Epithelial cell of esophagus (primary cell): ENCODE measurements at regions not wholly inside any gene's neighbourhood (a gene's known extent, or its start where the extent isn't known, plus 50 kb on each side); places are given as distances from the start of the nearest gene placed in this dataset.
A peak's percentile ranks its signal among the peaks of the same experiment; 100 is the strongest.

Experiments used
- DNase-seq: peaks from one replicate; pipeline ENCODE4 v3.0.0; 2010; ENCODE audit warnings: low read depth
- H3K4me3 ChIP-seq: 2 replicates; pipeline ENCODE4 v1.5.1; 2011; ENCODE audit warnings: mild to moderate bottlenecking, low read length, control low read depth
- TF ChIP-seq, protein P1 (sequence below): IDR thresholded peaks from 2 replicates; pipeline ENCODE4 v1.5.1; 2011; ENCODE audit warnings: low read depth, mild to moderate bottlenecking, low read length, control low read depth, inconsistent platforms; ENCODE audit not compliant: insufficient read depth; ENCODE audit errors: missing control alignments

DNA sequence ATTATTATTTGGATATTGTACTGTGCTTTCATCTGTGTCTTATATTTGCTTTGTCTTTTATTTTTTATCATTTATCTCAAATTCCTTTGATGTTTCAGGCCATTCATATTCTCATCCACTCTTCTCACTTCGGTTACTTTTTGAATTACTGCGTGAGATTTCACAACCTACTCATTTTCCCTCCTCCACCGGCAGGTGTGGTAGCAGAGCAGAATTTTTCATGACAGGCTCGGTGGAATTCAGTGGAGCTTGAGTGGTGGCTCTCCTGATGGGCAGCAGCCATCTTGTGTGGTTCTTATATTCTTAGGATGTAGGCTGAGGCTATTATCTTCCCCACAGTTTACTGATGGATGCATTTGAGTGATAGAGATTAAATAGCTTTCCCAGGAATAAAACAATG is 92.3 kb upstream of the IVNS1ABP start:
- no peak overlapping the region for H3K4me3 ChIP-seq
- no peak for DNase-seq
- TF ChIP-seq, protein P1, sequence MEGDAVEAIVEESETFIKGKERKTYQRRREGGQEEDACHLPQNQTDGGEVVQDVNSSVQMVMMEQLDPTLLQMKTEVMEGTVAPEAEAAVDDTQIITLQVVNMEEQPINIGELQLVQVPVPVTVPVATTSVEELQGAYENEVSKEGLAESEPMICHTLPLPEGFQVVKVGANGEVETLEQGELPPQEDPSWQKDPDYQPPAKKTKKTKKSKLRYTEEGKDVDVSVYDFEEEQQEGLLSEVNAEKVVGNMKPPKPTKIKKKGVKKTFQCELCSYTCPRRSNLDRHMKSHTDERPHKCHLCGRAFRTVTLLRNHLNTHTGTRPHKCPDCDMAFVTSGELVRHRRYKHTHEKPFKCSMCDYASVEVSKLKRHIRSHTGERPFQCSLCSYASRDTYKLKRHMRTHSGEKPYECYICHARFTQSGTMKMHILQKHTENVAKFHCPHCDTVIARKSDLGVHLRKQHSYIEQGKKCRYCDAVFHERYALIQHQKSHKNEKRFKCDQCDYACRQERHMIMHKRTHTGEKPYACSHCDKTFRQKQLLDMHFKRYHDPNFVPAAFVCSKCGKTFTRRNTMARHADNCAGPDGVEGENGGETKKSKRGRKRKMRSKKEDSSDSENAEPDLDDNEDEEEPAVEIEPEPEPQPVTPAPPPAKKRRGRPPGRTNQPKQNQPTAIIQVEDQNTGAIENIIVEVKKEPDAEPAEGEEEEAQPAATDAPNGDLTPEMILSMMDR = no peak

DNA sequence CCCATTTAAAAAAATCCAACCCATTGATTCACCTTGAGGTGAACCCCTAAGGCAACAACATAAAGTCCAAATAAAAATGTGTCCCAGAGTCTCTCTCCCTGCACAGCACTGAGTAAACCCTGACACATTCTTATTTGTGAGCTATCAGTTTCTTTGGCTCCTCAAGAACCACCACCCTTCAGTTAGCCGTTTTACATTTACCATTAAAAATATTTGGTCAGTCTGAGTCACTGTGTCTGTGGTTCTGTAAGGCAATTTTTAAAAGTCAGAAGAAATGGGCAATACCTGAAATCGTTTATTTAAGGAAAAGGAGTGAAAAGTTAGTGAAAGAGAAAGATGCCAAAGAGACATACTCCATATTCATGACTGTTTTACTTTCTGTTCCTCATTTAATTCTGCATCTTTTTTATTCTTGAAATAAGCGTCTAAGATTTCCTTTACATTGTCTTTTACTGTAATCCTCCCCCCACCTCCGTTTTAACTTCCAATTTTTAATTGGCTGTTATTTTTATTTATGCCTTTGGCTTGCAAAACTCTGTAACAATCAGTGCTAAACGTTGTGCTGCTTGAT is 91.7 kb upstream of the IVNS1ABP start:
- TF ChIP-seq, protein P1 = no peak
- DNase-seq = no peak
- H3K4me3 ChIP-seq = no peak overlapping the region

DNA sequence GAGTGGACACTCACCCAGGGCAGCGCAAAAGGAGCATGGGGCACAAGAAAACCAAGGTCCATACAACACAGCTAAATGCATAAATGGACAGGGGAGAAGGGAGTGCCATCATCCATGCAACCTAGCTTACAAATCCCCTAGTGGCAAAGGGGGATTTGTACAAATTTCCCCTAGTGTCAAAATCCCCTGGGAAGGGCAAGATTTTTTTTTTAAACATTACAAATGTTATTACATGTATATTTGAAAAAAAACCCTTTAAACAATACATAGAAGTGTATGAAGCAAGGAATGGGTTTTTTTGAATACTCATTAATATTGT is 89.6 kb upstream of the IVNS1ABP start:
- TF ChIP-seq, protein P1 = no peak
- no peak overlapping the region for H3K4me3 ChIP-seq
- no peak for DNase-seq

DNA sequence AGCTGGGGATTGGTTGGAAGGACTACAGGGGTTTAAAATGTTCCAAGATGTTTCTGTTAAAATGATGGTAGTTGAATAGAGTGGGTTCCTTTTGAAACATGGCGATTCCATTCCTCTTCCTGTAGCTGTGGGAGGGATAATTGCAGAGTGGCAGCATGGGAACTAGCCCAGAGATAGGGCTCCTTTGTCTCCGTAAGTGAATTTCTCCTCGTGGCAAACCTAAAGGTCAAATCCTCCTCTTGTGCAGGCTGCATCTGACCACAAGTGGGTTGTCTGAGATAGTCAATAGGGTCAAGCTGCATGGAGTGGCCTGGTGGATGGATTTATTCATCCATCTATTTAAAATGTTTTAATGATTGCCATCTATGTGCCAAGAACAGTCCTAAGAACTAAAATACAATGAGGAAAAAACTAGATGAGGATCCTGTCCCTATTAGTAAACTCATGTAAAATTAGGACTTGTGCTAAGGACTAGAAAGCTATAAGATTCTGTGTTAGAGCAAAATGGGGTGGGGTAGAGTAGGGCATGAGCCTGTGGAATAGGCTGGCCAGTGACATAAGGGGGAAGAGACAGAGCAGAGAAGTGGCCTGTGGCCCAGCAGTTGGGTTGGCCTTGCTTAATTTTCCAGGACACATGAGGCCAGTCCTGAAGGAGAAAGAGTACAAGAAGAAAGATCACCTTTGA is 89.1 kb upstream of the IVNS1ABP start:
- TF ChIP-seq, protein P1 = no peak
- DNase-seq = no peak
- no peak overlapping the region for H3K4me3 ChIP-seq

DNA sequence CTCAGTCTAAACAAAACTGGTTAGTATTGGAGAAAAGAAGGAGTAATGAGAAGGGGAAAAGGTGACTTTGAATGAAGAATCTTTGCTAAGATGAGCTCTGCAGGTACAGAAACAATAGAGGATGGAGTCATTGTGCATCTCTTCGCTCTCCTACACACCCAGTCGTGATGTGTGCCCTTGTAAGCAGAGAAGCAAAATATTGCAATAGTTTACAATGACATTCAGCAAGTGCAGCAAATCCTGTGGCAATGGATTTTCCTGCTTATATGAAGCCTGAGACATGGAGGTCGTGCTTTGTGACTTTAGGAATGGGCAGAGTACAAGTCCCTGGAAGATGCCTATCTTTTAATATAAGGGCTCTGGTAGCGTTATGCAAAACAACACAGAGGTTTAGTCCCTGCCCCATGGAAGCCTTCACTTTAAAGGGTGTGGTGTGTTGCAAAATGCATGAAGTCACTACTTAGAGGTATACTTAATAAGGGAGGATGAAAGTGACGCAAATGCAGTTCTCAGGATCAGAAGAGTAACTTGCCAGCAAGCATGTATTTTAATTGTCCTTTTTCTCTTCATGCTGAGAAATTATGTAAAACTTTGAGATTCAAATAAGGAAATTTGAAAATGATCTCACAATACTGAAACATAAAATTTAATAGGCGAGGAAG is 88.0 kb upstream of the IVNS1ABP start:
- TF ChIP-seq, protein P1 = no peak
- peak; percentile 70 for DNase-seq
- no peak overlapping the region for H3K4me3 ChIP-seq

DNA sequence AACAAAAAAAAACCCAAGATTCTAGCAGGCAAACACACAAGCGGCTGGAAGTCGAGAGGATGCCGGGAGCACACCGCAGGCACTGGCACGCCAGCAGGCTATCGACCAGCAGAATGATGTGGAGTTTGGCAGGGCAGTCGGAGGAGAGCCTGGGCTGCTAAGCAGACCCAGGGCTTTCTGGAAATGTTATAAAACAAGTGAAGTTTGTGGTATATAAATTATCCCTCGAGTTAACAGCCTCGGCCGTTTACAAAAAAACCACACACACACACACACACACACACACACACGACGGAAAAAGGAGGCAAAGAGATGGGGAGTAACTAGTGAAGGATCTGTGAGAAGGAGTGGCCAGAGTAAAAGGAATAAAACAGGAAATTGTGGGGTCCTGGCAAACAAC is 87.2 kb upstream of the IVNS1ABP start:
- TF ChIP-seq, protein P1 = no peak
- no peak overlapping the region for H3K4me3 ChIP-seq
- DNase-seq = peak; percentile 13

DNA sequence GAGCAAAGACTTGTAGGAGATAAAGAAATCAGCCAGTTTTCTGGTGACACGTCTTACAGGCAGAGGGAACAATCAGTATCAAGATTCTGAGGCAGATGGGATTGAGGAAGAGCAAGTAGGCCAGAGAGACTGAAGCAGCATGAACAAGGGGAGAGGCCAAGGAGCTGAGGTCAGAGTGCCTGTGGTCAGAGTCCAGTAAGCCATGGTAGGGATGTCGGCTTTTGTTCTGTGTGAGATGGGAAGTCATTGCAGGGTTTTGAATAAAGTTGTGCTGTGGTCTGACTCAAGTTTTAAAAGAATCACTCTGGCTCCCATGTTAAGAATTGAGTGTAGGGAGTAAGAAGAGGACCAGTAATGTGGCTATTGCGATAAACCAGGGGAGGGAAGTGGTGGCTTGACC is 85.9 kb upstream of the IVNS1ABP start:
- no peak overlapping the region for H3K4me3 ChIP-seq
- TF ChIP-seq, protein P1 = no peak
- DNase-seq = no peak
